Activated CD4-positive, alpha-beta T cell treated with anti-CD3 and anti-CD28 coated beads, Interleukin-2, amount 10 ng/mL, durations not matched to agents 7 days and 5 days (primary cell): ENCODE measurements at regions not wholly inside any gene's neighbourhood (a gene's known extent, or its start where the extent isn't known, plus 50 kb on each side); places are given as distances from the start of the nearest gene placed in this dataset.

Source experiments
- CTCF ChIA-PET: fragments of 350-600 bp; sonication (Branson Sonifier 250); formaldehyde crosslinking; loops from one replicate; lab custom pipeline; 2021; ENCODE audit warnings: antibody characterized with exemption; lab: Charles Lee
- POLR2A ChIA-PET: fragments of 350-600 bp; sonication (Branson Sonifier 250); formaldehyde crosslinking; loops from one replicate; lab custom pipeline; 2021; ENCODE audit warnings: antibody characterized with exemption; lab: Charles Lee
- DNase-seq: peaks from one replicate; pipeline ENCODE4 v3.0.0-alpha.2; 2020
- H3K27ac Mint-ChIP-seq: one replicate; pipeline ENCODE4 v1.8.0; 2021; ENCODE audit warnings: mild to moderate bottlenecking, moderate library complexity, mixed read lengths
- H3K27me3 Mint-ChIP-seq: one replicate; pipeline ENCODE4 v1.8.0; 2021; ENCODE audit warnings: mixed read lengths
- H3K36me3 Mint-ChIP-seq: one replicate; pipeline ENCODE4 v1.8.0; 2021; ENCODE audit warnings: low read depth, mixed read lengths
- H3K4me1 Mint-ChIP-seq: one replicate; pipeline ENCODE4 v1.8.0; 2021; ENCODE audit warnings: mixed read lengths
- H3K4me3 Mint-ChIP-seq: one replicate; pipeline ENCODE4 v1.8.0; 2021; ENCODE audit warnings: mild to moderate bottlenecking, moderate library complexity, mixed read lengths
- H3K9me3 Mint-ChIP-seq: one replicate; pipeline ENCODE4 v1.8.0; 2021; ENCODE audit warnings: mixed read lengths

DNA sequence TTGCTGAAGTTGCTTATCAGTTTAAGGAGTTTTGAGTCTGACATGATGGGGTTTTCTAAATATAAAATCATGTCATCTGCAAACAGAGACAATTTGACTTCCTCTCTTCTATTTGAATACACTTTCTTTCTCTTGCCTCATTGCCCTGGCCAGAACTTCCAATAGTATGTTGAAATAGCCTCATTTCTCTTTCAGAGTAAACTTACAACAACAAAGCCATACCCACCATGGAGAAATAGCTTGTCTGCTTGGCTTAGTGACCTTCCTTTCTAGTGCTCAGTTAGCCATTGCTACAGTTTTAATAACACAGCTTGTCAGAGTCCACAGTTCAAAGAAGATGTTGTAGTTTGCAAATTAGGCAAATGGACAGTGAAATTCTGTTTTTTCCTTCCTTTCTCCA is 228.0 kb downstream of the ETAA1 start:
- no peak overlapping the region for H3K27ac Mint-ChIP-seq
- no peaks in the 10 kb centered on the region for H3K9me3 Mint-ChIP-seq
- H3K4me3 Mint-ChIP-seq = no peak overlapping the region
- no peak for DNase-seq
- CTCF ChIA-PET = no interaction called here
- no peaks in the 10 kb centered on the region for H3K4me1 Mint-ChIP-seq
- POLR2A ChIA-PET = no interaction called here
- H3K36me3 Mint-ChIP-seq = no peaks in the 10 kb centered on the region
- H3K27me3 Mint-ChIP-seq = no peaks in the 10 kb centered on the region

DNA sequence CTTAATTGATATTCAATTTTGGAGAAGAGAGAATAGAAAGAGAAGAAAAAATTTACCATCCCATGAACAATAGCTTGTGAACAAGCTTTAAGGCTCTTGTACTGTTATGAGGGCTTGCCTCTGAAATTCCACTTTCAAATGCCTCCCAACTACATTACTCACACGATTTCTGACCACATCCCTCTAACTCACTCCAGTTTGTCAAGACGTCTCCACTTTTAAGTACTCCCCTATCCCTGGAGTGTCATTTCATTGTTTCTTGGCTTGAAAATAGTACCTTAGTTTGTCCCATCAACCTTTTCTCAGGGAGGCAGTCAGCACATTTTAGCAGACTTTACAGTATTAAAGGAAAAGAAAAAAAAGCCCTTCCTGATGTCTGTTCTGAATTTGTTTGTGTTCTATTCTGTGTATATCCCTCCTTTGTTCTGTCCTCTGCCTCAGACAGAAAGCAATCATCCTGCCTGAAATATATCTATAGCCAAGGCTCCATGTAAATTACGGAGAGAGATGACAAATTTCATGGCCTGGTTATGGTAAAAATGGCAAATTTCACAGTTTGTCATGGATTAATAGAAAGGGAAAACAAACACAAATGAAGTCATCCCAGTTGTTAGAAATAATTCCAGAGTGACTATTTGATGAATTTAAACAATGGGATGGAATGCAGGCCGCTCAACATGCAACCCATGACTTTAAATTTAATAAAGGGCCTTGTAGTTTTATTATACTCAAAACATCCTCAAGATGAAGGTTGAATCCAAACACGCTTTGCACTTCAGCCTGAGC is 228.8 kb downstream of the ETAA1 start:
- no peaks in the 10 kb centered on the region for H3K27me3 Mint-ChIP-seq
- H3K36me3 Mint-ChIP-seq = no peaks in the 10 kb centered on the region
- no peak for DNase-seq
- ChIA-PET POLR2A (no interaction called here), CTCF (no interaction called here)
- no peak overlapping the region for H3K4me3 Mint-ChIP-seq
- H3K4me1 Mint-ChIP-seq = no peaks in the 10 kb centered on the region
- no peak overlapping the region for H3K27ac Mint-ChIP-seq
- no peaks in the 10 kb centered on the region for H3K9me3 Mint-ChIP-seq

DNA sequence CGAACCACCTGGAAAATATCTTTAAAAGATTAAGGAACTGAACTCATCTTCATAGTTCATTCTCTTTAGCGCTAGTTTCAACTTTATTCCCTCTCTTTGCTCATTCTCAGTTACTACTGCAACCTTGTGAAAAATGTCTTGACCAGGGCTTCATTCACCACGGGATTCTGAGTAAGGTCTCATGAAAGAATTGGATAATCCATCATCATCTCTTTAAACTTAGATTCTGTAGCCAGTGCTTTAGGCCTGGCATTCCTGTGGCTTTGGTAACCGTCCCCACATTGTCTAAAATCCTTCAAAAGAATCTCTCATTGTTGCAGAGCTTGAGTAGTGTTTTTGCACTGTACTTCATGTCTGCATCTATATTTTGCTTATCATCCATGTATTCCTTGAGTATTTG is 229.5 kb downstream of the ETAA1 start:
- POLR2A ChIA-PET = no interaction called here
- CTCF ChIA-PET = interaction anchor here (1.4 kb wide), 1 partner anchor 25 kb away, joined by 3 read pairs; no protein-coding TSS in a partner anchor
- Mint-ChIP-seq H3K27ac (no peak overlapping the region), H3K36me3 (no peaks in the 10 kb centered on the region), H3K4me3 (no peak overlapping the region), H3K4me1 (no peaks in the 10 kb centered on the region), H3K9me3 (no peaks in the 10 kb centered on the region), H3K27me3 (no peaks in the 10 kb centered on the region)
- no peak for DNase-seq

DNA sequence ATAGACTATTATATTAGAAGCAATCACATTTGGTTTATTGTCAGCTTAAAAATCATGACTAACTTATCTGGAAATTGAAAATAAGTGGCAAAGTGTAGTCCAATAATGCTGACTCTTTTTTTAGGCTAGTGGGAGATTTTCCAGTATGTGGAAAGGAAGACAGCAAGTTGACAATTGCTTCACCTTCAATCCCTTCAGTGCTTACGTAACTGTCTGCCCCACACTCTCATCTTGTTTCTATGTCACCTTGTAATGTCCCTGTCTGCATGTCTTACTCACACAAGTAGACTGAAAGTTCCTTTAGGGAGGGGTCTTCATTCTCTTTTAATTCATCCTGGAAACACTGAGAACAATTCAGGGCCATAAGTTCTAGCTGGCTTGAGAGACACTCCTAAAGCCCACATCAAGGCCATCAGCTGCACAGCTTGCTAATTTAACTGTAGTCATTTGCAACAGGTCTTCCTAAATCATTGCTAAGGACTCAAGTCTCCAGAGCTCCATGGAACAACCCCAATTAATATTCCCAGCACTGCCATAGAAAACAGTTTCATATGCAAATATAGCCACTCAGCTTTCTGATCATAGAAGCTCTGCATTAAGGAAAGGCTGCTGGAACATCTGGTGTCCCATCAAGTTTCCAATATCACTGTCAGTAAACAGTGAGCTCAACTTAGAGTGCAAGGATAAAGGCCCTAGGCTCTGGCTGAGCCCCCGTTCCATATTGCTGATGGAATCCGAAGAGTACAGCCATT is 230.5 kb downstream of the ETAA1 start:
- Mint-ChIP-seq H3K27ac (no peak overlapping the region), H3K36me3 (no peaks in the 10 kb centered on the region), H3K9me3 (no peaks in the 10 kb centered on the region), H3K27me3 (no peaks in the 10 kb centered on the region), H3K4me1 (no peaks in the 10 kb centered on the region), H3K4me3 (no peak overlapping the region)
- DNase-seq = no peak
- ChIA-PET POLR2A (no interaction called here), CTCF (interaction anchor here (1.4 kb wide), 1 partner anchor 26 kb away, joined by 3 read pairs; no protein-coding TSS in a partner anchor)

DNA sequence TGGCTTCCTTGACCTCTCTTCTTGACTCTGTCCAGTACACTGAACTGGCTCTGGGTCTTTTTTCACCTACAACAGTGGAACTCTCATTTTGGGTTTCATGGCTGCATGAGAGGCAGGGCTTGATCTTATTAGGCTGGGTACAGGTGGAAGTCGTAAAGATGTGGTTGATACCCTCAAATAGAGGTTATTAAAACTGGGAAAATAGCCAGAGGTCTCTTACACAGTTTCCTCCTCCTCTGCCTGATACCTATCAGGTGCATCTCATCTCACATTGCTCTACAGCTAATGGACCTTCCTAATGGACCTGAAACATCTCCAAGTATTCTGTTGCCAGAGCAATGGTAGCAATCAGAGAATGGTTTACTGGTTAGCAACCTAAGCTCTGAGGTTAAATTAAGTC is 231.8 kb downstream of the ETAA1 start:
- Mint-ChIP-seq H3K27ac (no peak overlapping the region), H3K9me3 (no peaks in the 10 kb centered on the region), H3K27me3 (no peaks in the 10 kb centered on the region), H3K4me3 (no peak overlapping the region), H3K4me1 (no peaks in the 10 kb centered on the region), H3K36me3 (no peaks in the 10 kb centered on the region)
- ChIA-PET CTCF (no interaction called here), POLR2A (no interaction called here)
- DNase-seq = no peak

GRCh38 chr2:67631483-67631882 is 234.3 kb downstream of the ETAA1 start:
- DNase-seq = no peak
- Mint-ChIP-seq H3K27ac (no peak overlapping the region), H3K27me3 (no peaks in the 10 kb centered on the region), H3K4me3 (no peak overlapping the region), H3K36me3 (no peaks in the 10 kb centered on the region), H3K9me3 (no peaks in the 10 kb centered on the region), H3K4me1 (no peaks in the 10 kb centered on the region)
- ChIA-PET POLR2A (no interaction called here), CTCF (no interaction called here)

- H3K4me1 Mint-ChIP-seq = no peaks in the 10 kb centered on the region
- ChIA-PET POLR2A (no interaction called here), CTCF (interaction anchor here (0.6 kb wide), 2 partner anchors 126 to 1195 kb away, joined by 3 read pairs; no protein-coding TSS in a partner anchor)
- H3K27ac Mint-ChIP-seq = no peak overlapping the region
- H3K9me3 Mint-ChIP-seq = no peaks in the 10 kb centered on the region
- H3K27me3 Mint-ChIP-seq = no peaks in the 10 kb centered on the region
- no peak overlapping the region for H3K4me3 Mint-ChIP-seq
- no peak for DNase-seq
- H3K36me3 Mint-ChIP-seq = no peaks in the 10 kb centered on the region
Measured at GRCh38 chr2:67633212-67633856, 236.2 kb downstream of the ETAA1 start.

DNA sequence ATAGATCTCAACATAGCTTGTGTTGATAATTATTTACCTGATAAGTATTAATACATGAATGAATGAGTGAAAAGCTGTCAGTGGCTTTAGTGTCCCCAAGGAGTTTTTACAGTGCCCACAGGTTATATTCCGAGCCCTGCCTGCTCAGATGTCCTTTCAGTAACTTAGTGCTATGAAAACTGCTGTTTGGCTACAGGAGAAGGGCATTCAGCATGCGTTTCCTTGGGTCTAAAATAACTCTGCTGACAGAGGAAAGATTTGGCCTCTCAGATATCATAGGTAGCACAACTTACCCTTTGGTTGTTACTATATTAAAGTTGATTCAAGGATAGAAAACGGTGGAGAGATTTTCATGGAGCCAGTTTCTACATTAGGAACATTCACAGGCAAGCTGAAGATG is 241.0 kb downstream of the ETAA1 start:
- no peaks in the 10 kb centered on the region for H3K27me3 Mint-ChIP-seq
- no peaks in the 10 kb centered on the region for H3K36me3 Mint-ChIP-seq
- no peak for DNase-seq
- H3K4me3 Mint-ChIP-seq = no peak overlapping the region
- ChIA-PET POLR2A (no interaction called here), CTCF (no interaction called here)
- H3K9me3 Mint-ChIP-seq = no peaks in the 10 kb centered on the region
- no peak overlapping the region for H3K27ac Mint-ChIP-seq
- no peaks in the 10 kb centered on the region for H3K4me1 Mint-ChIP-seq

- Mint-ChIP-seq H3K4me3 (no peak overlapping the region), H3K9me3 (peaks cover under 1% of the 10 kb centered on the region), H3K36me3 (no peaks in the 10 kb centered on the region), H3K4me1 (no peaks in the 10 kb centered on the region), H3K27ac (no peak overlapping the region), H3K27me3 (no peaks in the 10 kb centered on the region)
- ChIA-PET POLR2A (no interaction called here), CTCF (no interaction called here)
- DNase-seq = no peak
Measured at GRCh38 chr2:67641312-67642045, 244.3 kb downstream of the ETAA1 start.

- ChIA-PET CTCF (no interaction called here), POLR2A (no interaction called here)
- H3K27ac Mint-ChIP-seq = no peak overlapping the region
- H3K9me3 Mint-ChIP-seq = peaks cover 4% of the 10 kb centered on the region
- no peaks in the 10 kb centered on the region for H3K4me1 Mint-ChIP-seq
- DNase-seq = no peak
- H3K4me3 Mint-ChIP-seq = no peak overlapping the region
- H3K36me3 Mint-ChIP-seq = no peaks in the 10 kb centered on the region
- H3K27me3 Mint-ChIP-seq = no peaks in the 10 kb centered on the region
Measured at GRCh38 chr2:67642046-67642382, 244.9 kb downstream of the ETAA1 start.

DNA sequence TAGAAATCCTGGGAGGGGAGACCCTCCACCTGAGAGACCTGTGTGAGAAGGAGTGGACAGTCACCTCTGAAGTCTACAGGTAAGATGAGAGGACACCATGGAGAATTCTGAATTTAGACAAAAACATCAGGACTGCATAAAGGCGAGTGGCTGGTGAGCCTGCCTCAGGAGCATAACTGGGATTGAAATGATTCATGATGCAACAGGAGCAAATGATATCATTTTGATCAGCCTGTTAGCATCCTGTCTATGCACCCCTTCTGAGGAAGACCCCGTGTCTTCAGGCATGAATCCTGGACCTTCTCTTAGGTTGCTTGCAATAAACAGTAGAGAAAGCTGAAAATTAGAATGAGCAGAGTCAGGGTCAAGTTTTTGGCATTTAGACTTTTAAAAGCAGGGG is 245.8 kb downstream of the ETAA1 start:
- H3K27me3 Mint-ChIP-seq = no peaks in the 10 kb centered on the region
- no peaks in the 10 kb centered on the region for H3K36me3 Mint-ChIP-seq
- no peak overlapping the region for H3K27ac Mint-ChIP-seq
- H3K4me1 Mint-ChIP-seq = no peaks in the 10 kb centered on the region
- CTCF ChIA-PET = no interaction called here
- POLR2A ChIA-PET = no interaction called here
- no peak overlapping the region for H3K4me3 Mint-ChIP-seq
- H3K9me3 Mint-ChIP-seq = peaks cover 4% of the 10 kb centered on the region
- no peak for DNase-seq

DNA sequence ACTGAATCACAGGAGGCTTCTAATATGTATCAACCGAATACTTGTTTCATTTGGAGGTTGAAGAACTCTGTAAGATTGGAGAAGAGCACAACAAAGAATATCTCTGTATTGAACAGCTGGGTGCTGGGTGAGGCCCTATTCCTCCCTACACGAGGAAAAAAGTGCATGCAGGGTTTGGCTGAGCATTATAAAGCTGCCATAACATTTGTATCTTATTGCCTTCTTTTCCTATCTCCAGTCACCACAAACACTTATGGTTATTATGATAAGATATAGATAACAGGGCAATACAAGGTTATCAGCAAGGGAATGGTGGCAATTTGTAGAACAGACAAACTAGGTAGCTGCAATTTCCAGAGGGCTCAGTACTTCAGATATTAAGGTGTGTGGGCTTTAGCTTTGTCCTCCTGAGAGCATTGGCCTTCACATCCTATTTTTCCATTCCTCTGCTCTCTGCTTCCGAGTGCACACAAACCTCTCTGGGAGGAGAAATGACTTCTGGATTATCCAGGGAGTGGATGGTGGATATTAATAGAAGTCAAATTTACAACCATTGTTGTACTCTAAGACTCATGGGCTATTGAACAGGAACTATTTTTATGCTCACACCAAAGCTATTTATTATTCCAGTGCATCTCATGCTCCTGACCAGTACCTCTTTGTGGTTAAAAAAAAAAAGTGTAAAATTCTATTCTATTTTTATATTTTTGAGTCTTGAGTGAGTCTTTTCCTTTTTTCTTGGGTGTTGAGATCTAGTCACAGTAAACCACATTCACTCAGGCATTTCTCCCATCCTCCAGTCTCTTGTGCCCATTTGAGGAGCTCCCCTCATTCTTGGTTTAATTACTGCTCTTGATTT is 248.4 kb downstream of the ETAA1 start:
- Mint-ChIP-seq H3K9me3 (peaks cover 4% of the 10 kb centered on the region), H3K27me3 (no peaks in the 10 kb centered on the region), H3K27ac (no peak overlapping the region), H3K4me1 (no peaks in the 10 kb centered on the region), H3K36me3 (no peaks in the 10 kb centered on the region), H3K4me3 (no peak overlapping the region)
- no peak for DNase-seq
- ChIA-PET POLR2A (no interaction called here), CTCF (no interaction called here)
